HG03442 (cell line): ENCODE measurements at regions not wholly inside any gene's neighbourhood (a gene's known extent, or its start where the extent isn't known, plus 50 kb on each side); places are given as distances from the start of the nearest gene placed in this dataset.
"Not testable (repeated sequence)": the region's sequence is repeated elsewhere in the genome, so short reads cannot be mapped to it uniquely, and the experiment has no call there.

Experiments used
- ATAC-seq: cut with Tn5 transposase; IDR thresholded peaks from one replicate; pipeline ENCODE4 v1.9.1; 2021; ENCODE audit warnings: mild to moderate bottlenecking, moderate library complexity; ENCODE audit not compliant: unreplicated experiment

GRCh38 chr11:109041876-109042275 is 377.0 kb downstream of the DDX10 start:
- no peak for ATAC-seq

GRCh38 chr11:109043315-109043714 is 378.4 kb downstream of the DDX10 start:
- no peak for ATAC-seq

GRCh38 chr11:109046284-109046992 is 375.6 kb upstream of the C11orf87 start:
- no peak for ATAC-seq

- no peak for ATAC-seq
These were observed 373.9 kb upstream of the C11orf87 start for GRCh38 chr11:109048098-109048497.

GRCh38 chr11:109051200-109051599 is 370.8 kb upstream of the C11orf87 start:
- ATAC-seq = no peak

- ATAC-seq = no peak
These were observed 362.6 kb upstream of the C11orf87 start for GRCh38 chr11:109059402-109059801.

GRCh38 chr11:109061394-109061793 is 360.6 kb upstream of the C11orf87 start:
- ATAC-seq = no peak

- no peak for ATAC-seq
These were observed 359.5 kb upstream of the C11orf87 start for GRCh38 chr11:109062445-109062844.

GRCh38 chr11:109062871-109063270 is 359.1 kb upstream of the C11orf87 start:
- ATAC-seq = no peak

- not testable (repeated sequence) for ATAC-seq
These were observed 357.2 kb upstream of the C11orf87 start for GRCh38 chr11:109064618-109065311.

GRCh38 chr11:109071262-109071661 is 350.7 kb upstream of the C11orf87 start:
- ATAC-seq = no peak

- ATAC-seq = no peak
These were observed 350.1 kb upstream of the C11orf87 start for GRCh38 chr11:109071712-109072524.

GRCh38 chr11:109073032-109073822 is 348.8 kb upstream of the C11orf87 start:
- ATAC-seq = no peak

- no peak for ATAC-seq
These were observed 346.0 kb upstream of the C11orf87 start for GRCh38 chr11:109075976-109076375.

GRCh38 chr11:109076870-109077269 is 345.1 kb upstream of the C11orf87 start:
- no peak for ATAC-seq

GRCh38 chr11:109077291-109077920 is 344.6 kb upstream of the C11orf87 start:
- ATAC-seq = no peak

- ATAC-seq = no peak
These were observed 336.1 kb upstream of the C11orf87 start for GRCh38 chr11:109085708-109086373.

GRCh38 chr11:109086931-109087330 is 335.1 kb upstream of the C11orf87 start:
- no peak for ATAC-seq

- no peak for ATAC-seq
These were observed 333.9 kb upstream of the C11orf87 start for GRCh38 chr11:109088086-109088485.

- ATAC-seq = no peak
These were observed 332.8 kb upstream of the C11orf87 start for GRCh38 chr11:109089144-109089543.
